GM18907 (cell line): ENCODE measurements at regions not wholly inside any gene's neighbourhood (a gene's known extent, or its start where the extent isn't known, plus 50 kb on each side); places are given as distances from the start of the nearest gene placed in this dataset.
"Not testable (repeated sequence)": the region's sequence is repeated elsewhere in the genome, so short reads cannot be mapped to it uniquely, and the experiment has no call there.

Experiments
- ATAC-seq: cut with Tn5 transposase; IDR thresholded peaks from one replicate; pipeline ENCODE4 v1.9.1; 2021; ENCODE audit warnings: mild to moderate bottlenecking, moderate library complexity; ENCODE audit not compliant: unreplicated experiment

DNA sequence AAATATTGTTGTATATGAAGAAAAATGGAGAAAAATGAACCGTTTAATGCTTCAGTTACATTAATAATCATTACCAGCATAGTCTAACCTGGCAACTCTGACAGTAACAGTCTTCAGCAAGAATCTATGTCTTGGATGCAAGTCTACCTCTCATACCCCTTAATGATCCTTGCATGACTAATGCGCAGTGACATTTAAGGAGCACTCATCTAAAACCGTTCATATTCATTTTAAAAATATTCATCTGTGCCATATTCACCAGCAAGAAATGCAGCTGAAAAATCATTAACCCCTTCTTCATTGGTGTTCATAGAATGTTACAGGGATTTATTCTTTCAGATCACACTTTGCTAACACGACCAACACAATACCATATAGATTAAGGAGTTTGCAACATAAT, 227.2 kb upstream of the ASCC3 start:
- no peak for ATAC-seq

GRCh38 chr6:101110814-101111213, 229.7 kb upstream of the ASCC3 start:
- no peak for ATAC-seq

- ATAC-seq, result no peak
Measured at GRCh38 chr6:101113468-101114260, 232.5 kb upstream of the ASCC3 start.

DNA sequence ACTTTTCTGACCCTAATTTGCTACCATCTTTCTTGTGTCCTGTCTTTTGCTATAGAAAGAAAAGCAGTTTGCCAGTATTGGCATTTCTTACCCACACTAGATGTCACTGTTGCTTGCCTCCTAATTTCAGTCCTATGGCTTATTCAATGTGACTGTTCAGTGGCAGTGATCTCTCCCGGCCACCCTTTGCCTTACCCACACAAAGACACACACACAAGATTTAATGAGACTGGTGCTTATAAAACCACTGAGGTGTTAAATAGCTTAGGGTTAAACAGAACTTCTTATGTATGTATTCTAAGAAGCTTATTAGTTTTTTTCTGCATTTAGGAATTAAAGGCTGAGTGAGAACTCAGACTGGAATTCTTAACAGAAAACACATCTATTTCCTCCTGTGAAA, 233.6 kb upstream of the ASCC3 start:
- peak; percentile 83 for ATAC-seq

GRCh38 chr6:101116337-101116736, 235.2 kb upstream of the ASCC3 start:
- no peak for ATAC-seq

GRCh38 chr6:101117393-101118135, 236.4 kb upstream of the ASCC3 start:
- ATAC-seq, result no peak

DNA sequence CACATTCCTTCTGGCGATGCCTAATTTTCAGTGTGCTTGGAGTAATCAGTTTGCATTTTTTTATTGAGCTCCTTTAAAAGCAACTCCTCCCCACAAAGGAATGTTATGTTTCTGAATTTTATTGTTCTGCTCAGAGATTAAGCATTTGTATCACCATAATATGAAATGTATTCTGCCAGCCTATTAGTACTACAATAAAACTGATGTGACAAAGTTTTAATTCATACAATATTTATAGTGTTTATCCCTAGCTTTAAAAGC, 236.9 kb upstream of the ASCC3 start:
- ATAC-seq, result no peak

- no peak for ATAC-seq
Measured at GRCh38 chr6:101120747-101121146, 239.6 kb upstream of the ASCC3 start.

DNA sequence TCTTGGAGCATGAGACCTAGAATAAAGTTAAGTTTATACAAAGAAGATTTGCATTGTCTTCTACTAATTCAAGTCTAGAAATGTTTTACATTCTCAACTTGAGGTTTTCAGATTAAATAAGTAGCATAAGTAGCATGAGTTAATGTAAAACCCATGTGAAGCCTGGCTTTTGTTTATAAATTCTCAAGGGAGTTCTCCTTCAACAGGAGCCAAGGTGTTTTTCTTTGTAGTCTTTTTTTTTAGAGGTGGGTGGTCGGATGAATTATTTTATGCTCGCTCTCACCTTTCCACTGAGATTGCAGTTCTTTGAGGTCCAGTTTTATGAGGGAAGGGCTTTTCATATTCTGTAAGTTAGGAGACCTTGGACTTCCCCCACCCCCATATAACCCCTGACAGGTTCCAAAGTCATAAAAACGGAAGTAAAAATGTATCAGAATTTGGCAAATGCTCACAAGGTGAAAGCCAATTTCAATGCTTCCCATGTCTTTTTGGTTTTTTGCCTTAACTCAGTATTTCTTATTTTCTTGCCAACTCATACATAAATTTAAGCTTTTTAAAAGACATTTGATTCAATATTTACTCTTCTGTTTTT, 244.3 kb upstream of the ASCC3 start:
- ATAC-seq, result no peak

DNA sequence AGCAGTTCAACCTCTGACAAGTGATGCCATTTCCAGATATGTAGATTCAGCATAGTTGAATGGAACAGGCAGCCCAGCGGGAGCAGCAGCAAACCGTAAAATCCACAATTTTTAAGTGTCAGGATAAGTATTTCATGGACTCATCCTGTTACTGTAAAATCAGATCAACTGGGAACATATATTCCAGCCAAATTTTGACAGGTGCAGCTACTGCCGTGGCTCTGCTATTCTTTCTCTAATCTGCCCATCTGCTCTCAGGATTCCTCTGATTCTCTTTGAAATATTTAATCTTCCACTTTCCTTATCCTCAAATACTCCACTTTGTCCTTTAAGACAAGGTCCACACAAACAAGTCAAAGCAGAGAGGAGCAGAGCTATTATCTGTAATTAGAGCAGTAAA, 245.4 kb upstream of the ASCC3 start:
- no peak for ATAC-seq

DNA sequence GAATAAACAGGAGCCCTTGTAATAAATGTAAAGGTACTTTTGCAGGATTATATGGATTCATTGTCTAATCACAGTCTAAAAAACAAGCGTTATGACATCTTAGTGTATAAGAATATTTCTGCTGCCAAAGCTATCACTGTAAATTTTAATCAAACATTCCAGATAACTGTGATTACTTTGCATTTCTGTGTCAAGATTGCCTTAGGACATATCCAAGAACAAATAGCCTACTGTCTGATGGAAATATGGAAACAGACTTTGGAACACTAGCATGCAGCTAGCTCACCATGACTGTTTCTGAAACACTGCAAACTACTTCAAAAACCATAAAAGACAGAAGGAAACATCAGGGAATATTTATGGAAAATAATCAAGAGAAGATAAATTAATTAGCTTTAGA, 248.7 kb upstream of the ASCC3 start:
- ATAC-seq, result no peak

GRCh38 chr6:101146389-101146788, 247.1 kb upstream of the GRIK2 start:
- ATAC-seq, result no peak

GRCh38 chr6:101150226-101150625, 243.3 kb upstream of the GRIK2 start:
- ATAC-seq, result no peak

DNA sequence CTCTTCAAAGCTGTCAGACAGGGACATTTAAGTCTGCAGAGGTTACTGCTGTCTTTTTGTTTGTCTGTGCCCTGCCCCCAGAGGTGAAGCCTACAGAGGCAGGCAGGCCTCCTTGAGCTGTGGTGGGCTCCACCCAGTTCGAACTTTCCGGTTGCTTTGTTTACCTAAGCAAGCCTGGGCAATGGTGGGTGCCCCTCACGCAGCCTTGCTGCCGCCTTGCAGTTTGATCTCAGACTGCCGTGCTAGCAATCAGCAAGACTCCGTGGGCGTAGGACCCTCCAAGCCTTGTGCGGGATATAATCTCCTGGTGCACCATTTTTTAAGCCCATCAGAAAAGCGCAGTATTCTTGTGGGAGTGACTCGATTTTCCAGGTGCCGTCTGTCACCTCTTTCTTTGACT, 235.9 kb upstream of the GRIK2 start:
- ATAC-seq, result not testable (repeated sequence)

- ATAC-seq, result no peak
Measured at GRCh38 chr6:101163611-101164010, 229.9 kb upstream of the GRIK2 start.

DNA sequence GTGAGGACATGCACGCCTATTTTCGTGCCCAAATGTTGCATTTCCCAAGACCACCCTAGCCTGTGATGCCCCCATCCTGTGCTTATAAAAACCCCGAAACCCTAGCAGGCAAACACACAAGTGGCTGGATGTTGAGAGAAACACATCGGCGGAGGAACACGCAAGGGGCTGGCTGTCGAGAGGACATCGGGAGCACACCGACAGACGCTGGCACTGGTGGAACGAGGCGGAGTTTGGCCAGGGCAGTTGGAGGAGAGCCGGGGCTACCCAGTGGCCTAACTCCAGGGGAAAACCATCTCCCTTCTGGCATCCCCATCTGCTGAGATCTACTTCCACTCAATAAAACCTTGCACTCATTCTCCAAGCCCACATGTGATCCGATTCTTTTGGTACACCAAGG, 225.9 kb upstream of the GRIK2 start:
- no peak for ATAC-seq

DNA sequence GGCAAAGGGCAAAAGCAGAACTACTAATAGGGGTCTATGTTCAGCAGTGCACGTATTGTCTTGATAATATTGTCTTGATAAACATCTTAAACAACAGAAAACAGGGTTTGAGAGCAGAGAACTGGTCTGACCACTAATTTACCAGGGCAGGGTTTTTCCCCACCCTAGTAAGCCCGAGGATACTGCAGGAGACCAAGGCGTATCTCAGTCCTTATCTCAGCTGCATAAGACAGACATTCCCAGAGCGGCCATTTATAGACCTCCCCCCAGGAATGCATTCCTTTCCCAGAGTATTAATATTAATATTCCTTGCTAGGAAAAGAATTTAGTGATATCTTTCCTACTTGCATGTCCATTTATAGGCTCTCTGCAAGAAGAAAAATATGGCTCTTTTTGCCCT, 222.5 kb upstream of the GRIK2 start:
- ATAC-seq, result not testable (repeated sequence)

DNA sequence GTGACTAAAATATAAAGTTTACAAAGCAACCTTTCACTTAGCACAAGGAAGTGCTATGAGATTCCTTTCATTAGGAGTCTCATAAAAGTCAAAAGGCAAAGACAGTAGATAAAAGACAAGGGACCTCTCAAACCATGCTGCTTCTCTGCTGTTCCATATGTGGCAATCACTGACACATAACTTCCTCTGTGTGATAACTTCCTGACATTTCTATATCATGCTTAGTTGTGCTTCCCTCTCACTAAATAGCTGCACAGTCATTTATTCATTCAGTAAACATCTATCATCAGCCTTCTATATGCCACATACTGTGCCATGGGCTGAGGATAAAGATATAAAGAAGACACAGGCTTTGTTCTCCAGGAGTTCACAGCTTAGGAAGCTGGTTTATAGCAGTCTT, 214.8 kb upstream of the GRIK2 start:
- ATAC-seq, result no peak

GRCh38 chr6:101181006-101181405, 212.5 kb upstream of the GRIK2 start:
- no peak for ATAC-seq

- not testable (repeated sequence) for ATAC-seq
Measured at GRCh38 chr6:101188285-101188798, 205.2 kb upstream of the GRIK2 start.

DNA sequence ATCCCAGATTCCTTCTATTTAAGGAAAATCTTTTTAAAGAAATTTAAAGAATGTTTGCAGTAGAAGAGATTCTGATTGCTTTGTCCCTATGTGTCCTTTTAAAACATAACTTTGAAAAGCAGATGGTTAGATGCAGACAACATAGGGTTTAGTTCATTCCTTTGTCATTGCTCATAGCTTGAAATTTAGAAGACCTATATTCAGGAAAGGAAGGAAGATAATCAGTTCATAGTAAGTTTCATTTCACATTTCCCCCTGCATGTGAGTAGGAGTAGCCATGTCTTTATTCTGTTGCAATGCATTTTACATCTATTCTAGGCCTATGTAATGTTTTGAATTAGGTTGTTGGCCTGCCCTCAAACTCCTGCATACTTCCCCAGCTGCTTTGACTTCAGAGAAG, 197.9 kb upstream of the GRIK2 start:
- no peak for ATAC-seq

DNA sequence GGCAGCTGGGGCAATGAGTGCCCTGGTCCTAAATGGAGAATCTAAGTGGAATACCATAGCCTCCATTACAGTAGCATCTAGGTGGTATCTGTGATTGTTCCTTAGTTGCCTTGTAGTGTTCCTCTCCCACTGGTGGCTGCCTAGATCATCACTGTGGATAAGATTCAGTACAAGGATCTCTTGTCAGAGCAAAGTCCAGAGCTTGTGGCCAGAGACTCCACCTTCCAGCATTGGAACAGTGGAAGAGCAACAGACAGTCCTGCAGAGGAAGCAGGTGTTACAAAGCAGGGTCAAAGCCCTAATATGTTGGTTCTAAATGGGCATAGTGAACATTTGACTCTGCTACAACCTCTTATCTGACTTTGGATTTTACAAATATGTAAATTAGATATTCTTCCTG, 194.1 kb upstream of the GRIK2 start:
- ATAC-seq, result no peak
